Activated gamma-delta T cell (primary cell): ENCODE measurements at regions not wholly inside any gene's neighbourhood (a gene's known extent, or its start where the extent isn't known, plus 50 kb on each side); places are given as distances from the start of the nearest gene placed in this dataset.

ENCODE experiments used
- DNase-seq: peaks from one replicate; lab custom pipeline; 2025; lab: John Stamatoyannopoulos, UW

GRCh38 chr5:168215646-168216045, 75.8 kb upstream of the WWC1 start:
- no peak for DNase-seq

GRCh38 chr5:168216989-168217388, 74.5 kb upstream of the WWC1 start:
- DNase-seq = no peak

DNA sequence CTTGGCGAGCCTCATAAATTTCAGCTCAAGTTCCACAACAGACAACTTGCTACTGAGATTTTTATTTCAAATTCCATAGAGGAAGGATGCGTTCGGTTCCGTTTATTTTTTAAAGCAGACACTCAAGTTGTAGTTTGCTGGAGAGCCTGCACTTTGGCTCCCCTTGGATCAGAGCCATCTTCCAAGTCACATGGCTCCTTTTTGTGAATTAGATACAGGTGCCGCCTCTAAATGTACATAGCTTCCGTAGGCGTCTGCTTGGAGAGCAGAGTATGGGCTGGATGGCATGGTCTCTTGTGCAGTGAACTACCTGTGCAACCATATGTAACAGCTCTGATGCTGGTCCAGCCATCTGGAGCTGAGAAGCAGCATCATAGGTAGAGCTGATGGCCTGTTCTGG, 73.9 kb upstream of the WWC1 start:
- DNase-seq = no peak

DNA sequence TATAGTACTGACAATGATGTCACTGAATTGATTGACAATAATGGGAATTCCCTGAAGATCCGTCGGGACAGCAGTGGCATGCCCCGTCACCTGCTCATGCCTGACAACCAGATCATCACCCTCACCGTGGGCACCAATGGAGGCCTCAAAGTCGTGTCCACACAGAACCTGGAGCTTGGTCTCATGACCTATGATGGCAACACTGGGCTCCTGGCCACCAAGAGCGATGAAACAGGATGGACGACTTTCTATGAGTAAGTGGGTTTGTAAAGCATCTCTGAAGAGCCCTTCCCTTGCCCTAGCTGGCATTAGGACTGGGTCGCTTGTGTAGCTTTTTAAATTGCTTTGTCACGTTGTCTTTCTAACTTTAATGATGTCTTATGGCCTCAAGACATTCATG, 72.7 kb upstream of the WWC1 start:
- DNase-seq = no peak

DNA sequence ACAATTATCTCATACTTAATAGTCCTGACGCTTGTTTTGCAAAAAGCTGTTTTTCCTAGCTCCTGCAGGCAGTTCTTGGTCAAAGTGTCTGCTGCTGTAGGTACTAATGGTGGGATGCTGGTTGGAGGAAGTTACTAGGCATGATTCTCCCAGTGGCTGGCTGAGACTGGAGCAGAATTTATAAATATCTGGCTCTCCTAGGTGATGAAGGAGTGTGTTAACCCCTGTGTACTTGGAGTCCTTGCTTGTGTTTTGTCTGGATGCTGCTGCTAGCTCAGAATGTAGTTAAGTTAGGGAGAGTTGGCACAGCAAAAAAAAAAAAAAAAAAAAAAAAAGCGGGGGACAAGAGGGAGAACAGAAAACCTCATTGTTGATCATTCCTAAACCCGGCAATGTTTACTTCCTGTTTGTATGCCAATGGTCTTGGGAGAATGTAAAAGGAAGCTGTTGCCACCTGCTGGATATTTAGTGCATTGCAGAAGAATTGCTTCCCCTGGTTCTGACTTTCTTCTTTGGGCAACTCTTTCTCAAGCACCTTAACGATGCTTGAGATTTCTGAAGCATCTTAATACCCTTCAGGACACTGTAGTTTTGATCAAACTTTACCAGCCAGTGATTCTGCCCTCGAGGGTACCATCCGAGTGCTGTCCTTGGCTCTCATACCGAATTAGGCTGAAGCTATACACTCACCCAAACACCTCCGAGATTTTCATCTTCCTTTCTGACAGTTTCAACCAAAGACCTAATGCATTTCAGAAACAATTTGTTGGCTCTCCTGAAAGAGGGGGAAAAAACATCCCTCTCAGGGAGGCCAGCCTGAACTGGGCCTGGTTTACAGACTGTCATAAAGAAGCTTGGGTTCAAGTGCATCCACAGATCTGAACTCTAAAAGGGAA, 71.7 kb upstream of the WWC1 start:
- DNase-seq = no peak

DNA sequence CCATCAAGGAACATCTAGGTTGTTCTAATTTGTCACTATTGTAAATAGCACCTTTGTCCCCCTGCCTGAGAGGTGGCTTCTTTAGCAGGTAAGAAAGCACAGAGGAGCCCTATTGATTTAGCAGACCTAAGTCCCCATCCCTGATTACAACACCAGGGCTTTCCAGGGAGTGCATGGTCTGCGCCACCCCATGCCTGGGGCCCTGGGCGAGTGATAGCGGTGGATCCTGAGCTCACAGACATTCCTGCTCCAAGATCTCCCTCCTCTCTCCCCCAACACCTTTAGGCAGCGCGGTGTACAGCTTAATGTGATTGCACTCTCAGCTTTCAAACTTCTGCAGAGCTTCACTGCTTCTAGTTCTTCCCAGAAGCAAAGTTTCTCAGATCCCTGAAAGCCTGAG, 67.4 kb upstream of the WWC1 start:
- DNase-seq = no peak

DNA sequence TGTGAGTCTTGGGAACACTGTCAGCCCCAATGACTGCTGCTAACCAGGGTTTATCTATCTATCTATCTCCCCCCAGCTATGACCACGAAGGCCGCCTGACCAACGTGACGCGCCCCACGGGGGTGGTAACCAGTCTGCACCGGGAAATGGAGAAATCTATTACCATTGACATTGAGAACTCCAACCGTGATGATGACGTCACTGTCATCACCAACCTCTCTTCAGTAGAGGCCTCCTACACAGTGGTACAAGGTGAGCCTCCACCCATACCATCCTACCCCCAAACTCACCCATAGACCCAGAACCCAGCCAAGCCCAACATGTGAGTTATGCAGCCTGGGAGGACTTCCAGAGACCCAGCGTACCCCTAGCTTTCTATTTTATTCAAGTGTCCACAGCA, 65.4 kb upstream of the WWC1 start:
- DNase-seq = no peak

- DNase-seq = no peak
Observed at GRCh38 chr5:168227001-168227400, 64.4 kb upstream of the WWC1 start.

DNA sequence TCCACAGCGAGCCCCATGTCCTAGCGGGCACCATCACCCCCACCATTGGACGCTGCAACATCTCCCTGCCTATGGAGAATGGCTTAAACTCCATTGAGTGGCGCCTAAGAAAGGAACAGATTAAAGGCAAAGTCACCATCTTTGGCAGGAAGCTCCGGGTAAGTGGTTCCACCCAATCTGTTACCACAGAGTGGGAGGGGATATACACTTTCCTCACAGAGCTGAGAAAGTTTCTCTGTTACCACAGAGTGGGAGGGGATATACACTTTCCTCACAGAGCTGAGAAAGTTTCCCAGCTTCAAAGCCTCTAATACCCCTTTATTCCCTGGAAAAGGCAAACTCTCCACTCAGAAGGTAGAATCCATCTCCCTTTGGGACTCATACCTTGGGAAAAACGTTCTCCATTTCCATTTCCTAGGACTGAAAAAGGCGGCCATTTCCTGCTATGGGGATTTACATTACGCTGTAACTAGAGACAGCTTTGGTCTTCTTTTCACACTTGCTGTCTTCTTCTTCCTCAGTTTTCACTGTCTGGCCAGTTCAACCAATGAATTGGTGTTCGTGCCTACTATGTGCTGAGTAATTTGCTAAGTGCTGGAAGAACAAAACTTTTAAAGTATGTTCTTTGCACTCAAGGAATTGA, 63.4 kb upstream of the WWC1 start:
- no peak for DNase-seq

DNA sequence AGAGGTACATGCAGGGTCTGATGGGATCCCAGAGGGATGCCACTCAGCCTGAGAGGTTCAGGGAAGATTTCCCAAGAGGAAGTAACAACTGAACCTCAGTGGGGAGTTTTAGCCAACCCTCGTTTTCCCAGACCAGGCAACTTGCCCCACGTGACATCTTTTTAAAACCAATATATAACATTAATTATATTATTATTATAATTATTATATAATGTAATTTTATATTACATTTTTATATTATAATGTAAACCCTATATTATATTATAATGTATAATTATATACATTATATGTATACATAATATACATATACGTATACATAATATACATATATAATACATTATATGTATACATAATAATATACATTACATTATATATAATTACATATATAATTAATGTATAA, 62.8 kb upstream of the WWC1 start:
- DNase-seq = no peak

- DNase-seq = no peak
Observed at GRCh38 chr5:168234133-168234532, 57.3 kb upstream of the WWC1 start.

GRCh38 chr5:168238463-168238862, 53.0 kb upstream of the WWC1 start:
- DNase-seq = no peak

DNA sequence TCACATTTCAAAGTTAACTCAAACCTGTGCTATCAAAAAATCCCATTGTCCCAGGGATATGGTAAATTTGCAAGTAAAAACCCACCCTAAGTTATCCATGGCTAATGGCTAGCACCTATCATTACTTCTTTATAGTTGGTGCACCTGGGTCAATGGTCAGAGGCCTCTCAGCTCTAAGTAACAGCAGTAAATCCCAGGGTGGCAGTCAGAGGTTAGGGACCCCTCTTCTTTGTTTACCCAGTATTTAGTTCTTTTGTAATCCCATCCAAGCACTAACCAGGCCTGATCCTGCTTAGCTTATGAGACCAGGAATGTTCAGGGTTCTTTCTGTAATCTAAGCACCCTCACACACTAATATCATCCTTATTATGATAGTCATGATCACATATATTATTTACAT, 52.1 kb upstream of the WWC1 start:
- DNase-seq = no peak
